ENCODE measurements at regions not wholly inside any gene's neighbourhood (a gene's known extent, or its start where the extent isn't known, plus 50 kb on each side); places are given as distances from the start of the nearest gene placed in this dataset.

DNA sequence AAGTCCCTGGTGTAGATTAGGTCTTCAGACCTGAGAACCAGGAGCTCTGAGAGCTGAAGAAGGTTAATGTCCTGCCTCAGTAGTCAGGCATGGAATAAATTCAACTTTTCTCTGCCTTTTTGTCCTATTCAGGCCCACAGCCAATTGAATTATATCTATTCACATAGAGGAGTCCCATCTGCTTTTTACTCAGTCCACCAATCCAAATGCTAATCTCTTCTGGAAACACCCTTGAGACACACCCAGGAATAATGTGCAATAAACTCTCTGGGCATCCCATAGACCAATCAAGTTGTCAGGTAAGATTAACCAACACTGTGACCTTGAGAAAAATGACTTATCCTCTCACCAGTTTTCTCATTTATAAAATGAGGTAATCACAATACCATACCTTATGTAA lies 129.4 kb downstream of the MEX3B start:
- Histone ChIP-seq H3K36me3 (ENCODE audit: control insufficient read depth, insufficient read depth, low read length) (no peaks in the 10 kb centered on the region), H3K4me3 (ENCODE audit: low read depth, low read length) (no peak overlapping the region), H3K4me1 (no peaks in the 10 kb centered on the region), H3K27me3 (replicated peaks; ENCODE audit: control insufficient read depth, insufficient read depth, low read length) (no peaks in the 10 kb centered on the region), H3K9me3 (no peaks in the 10 kb centered on the region)
- Mint-ChIP-seq H3K4me1 (ENCODE audit: low read depth, unreplicated experiment) (no peaks in the 10 kb centered on the region), H3K27ac (ENCODE audit: unreplicated experiment) (no peak overlapping the region), H3K36me3 (ENCODE audit: insufficient read depth, unreplicated experiment) (no peaks in the 10 kb centered on the region), H3K27me3 (ENCODE audit: insufficient read depth, unreplicated experiment) (peaks cover 3% of the 10 kb centered on the region), H3K4me3 (ENCODE audit: unreplicated experiment) (no peak overlapping the region), H3K9me3 (ENCODE audit: unreplicated experiment) (peaks cover 31% of the 10 kb centered on the region)
- intact Hi-C loops (cut with micrococcal nuclease; ENCODE audit: unreplicated experiment) = no loop called here
- ChIA-PET POLR2A (no interaction called here), CTCF (no interaction called here)
- no peak for DNase-seq
- TF ChIP-seq CTCF (IDR thresholded peaks at IDR 0.05; ENCODE audit: insufficient read depth in 1 of 2, low read depth in 1 of 2, low read length in 1 of 2, severe bottlenecking in 1 of 2, unreplicated experiment in 1 of 2) = no peak
- no TSS peak for BruUV-seq (replicated peaks)

- POLR2A ChIA-PET = no interaction called here
- CTCF ChIA-PET = no interaction called here
- BruUV-seq (replicated peaks) = no TSS peak
- intact Hi-C loops (cut with micrococcal nuclease; ENCODE audit: unreplicated experiment) = no loop called here
- Mint-ChIP-seq H3K36me3 (ENCODE audit: insufficient read depth, unreplicated experiment) (no peaks in the 10 kb centered on the region), H3K9me3 (ENCODE audit: unreplicated experiment) (peaks cover 26% of the 10 kb centered on the region), H3K27ac (ENCODE audit: unreplicated experiment) (no peak overlapping the region), H3K4me3 (ENCODE audit: unreplicated experiment) (no peak overlapping the region), H3K27me3 (ENCODE audit: insufficient read depth, unreplicated experiment) (peaks cover 3% of the 10 kb centered on the region), H3K4me1 (ENCODE audit: low read depth, unreplicated experiment) (no peaks in the 10 kb centered on the region)
- no peak for DNase-seq
- Histone ChIP-seq H3K27me3 (replicated peaks; ENCODE audit: control insufficient read depth, insufficient read depth, low read length) (no peaks in the 10 kb centered on the region), H3K4me1 (no peaks in the 10 kb centered on the region), H3K36me3 (ENCODE audit: control insufficient read depth, insufficient read depth, low read length) (no peaks in the 10 kb centered on the region), H3K9me3 (no peaks in the 10 kb centered on the region), H3K4me3 (ENCODE audit: low read depth, low read length) (no peak overlapping the region)
- TF ChIP-seq CTCF (IDR thresholded peaks at IDR 0.05; ENCODE audit: insufficient read depth in 1 of 2, low read depth in 1 of 2, low read length in 1 of 2, severe bottlenecking in 1 of 2, unreplicated experiment in 1 of 2) = no peak
These were observed 129.8 kb downstream of the MEX3B start for GRCh38 chr15:81915990-81916389.

DNA sequence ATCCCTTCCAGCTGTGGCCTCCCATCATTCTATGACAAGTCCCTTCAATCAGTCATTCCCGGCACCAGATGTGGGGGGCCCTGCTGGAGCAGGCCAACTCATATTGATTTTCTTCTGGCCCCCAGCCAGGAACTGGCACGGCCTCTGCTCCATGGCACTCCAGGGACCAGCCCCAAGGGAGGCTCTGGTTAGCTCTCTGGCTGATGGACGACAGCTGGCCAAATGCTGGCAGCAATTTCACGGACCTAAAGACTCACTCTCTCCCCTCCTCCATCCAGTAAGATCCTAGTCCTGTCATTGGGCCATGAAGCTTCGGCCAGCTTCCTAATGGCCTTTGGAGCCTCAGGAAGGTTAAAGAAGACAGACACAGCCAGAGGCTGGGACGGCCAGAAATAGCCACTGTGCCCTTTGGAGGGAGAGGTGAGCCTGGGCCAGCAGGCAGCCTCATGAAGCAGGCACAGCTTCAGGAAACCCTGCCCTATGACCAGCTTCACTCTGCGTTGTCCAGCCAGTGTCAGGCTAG lies 131.0 kb downstream of the MEX3B start:
- Mint-ChIP-seq H3K36me3 (ENCODE audit: insufficient read depth, unreplicated experiment) (no peaks in the 10 kb centered on the region), H3K9me3 (ENCODE audit: unreplicated experiment) (peaks cover 14% of the 10 kb centered on the region), H3K4me1 (ENCODE audit: low read depth, unreplicated experiment) (no peaks in the 10 kb centered on the region), H3K27me3 (ENCODE audit: insufficient read depth, unreplicated experiment) (peaks cover 3% of the 10 kb centered on the region), H3K27ac (ENCODE audit: unreplicated experiment) (no peak overlapping the region), H3K4me3 (ENCODE audit: unreplicated experiment) (no peak overlapping the region)
- Histone ChIP-seq H3K27me3 (replicated peaks; ENCODE audit: control insufficient read depth, insufficient read depth, low read length) (no peaks in the 10 kb centered on the region), H3K9me3 (no peaks in the 10 kb centered on the region), H3K4me3 (ENCODE audit: low read depth, low read length) (no peak overlapping the region), H3K36me3 (ENCODE audit: control insufficient read depth, insufficient read depth, low read length) (no peaks in the 10 kb centered on the region), H3K4me1 (no peaks in the 10 kb centered on the region)
- intact Hi-C loops (cut with micrococcal nuclease; ENCODE audit: unreplicated experiment) = no loop called here
- POLR2A ChIA-PET = no interaction called here
- no TSS peak for BruUV-seq (replicated peaks)
- CTCF ChIA-PET = no interaction called here
- DNase-seq = no peak
- TF ChIP-seq CTCF (IDR thresholded peaks at IDR 0.05; ENCODE audit: insufficient read depth in 1 of 2, low read depth in 1 of 2, low read length in 1 of 2, severe bottlenecking in 1 of 2, unreplicated experiment in 1 of 2) = no peak
